WTC11 (cell line): ENCODE measurements at regions not wholly inside any gene's neighbourhood (a gene's known extent, or its start where the extent isn't known, plus 50 kb on each side); places are given as distances from the start of the nearest gene placed in this dataset.

Source experiments
- ATAC-seq: fragments of 200-7000 bp; cut with Tn5 transposase; 2 replicates; pipeline ENCODE4 v1.10.0; 2021; ENCODE audit warnings: mild to moderate bottlenecking, moderate library complexity
- CTCF ChIA-PET: fragments of 300-600 bp; sonication (Branson Sonifier 250); formaldehyde crosslinking; loops from one replicate; lab custom pipeline; 2021; ENCODE audit warnings: antibody characterized with exemption; lab: Charles Lee
- POLR2A ChIA-PET: fragments of 350-600 bp; sonication (Branson Sonifier 250); formaldehyde crosslinking; loops from one replicate; lab custom pipeline; 2021; ENCODE audit warnings: antibody characterized with exemption; lab: Charles Lee
- DNase-seq: peaks from one replicate; pipeline ENCODE4 v3.0.0; 2021; ENCODE audit warnings: low spot score
- H3K27ac Mint-ChIP-seq: 2 replicates; pipeline ENCODE4 v1.8.0; 2021; ENCODE audit warnings: mixed read lengths
- H3K27me3 Mint-ChIP-seq: 2 replicates; pipeline ENCODE4 v1.8.0; 2021; ENCODE audit warnings: low read depth, mild to moderate bottlenecking, moderate library complexity, mixed read lengths
- H3K36me3 Mint-ChIP-seq: 2 replicates; pipeline ENCODE4 v1.8.0; 2021; ENCODE audit warnings: mixed read lengths
- H3K4me1 Mint-ChIP-seq: 2 replicates; pipeline ENCODE4 v1.8.0; 2022; ENCODE audit warnings: mixed read lengths
- H3K4me3 Mint-ChIP-seq: 2 replicates; pipeline ENCODE4 v1.8.0; 2021; ENCODE audit warnings: mild to moderate bottlenecking, moderate library complexity, mixed read lengths
- H3K9me3 Mint-ChIP-seq: 2 replicates; pipeline ENCODE4 v1.8.0; 2021; ENCODE audit warnings: mixed read lengths
- CREB1 ChIP-seq: sonication (generic); formaldehyde crosslinking; IDR thresholded peaks from 2 replicates; pipeline ENCODE4 v1.8.0; 2023; ENCODE audit warnings: mild to moderate bottlenecking, missing genetic modification reagents
- FOXP1 ChIP-seq: sonication (generic); formaldehyde crosslinking; IDR thresholded peaks from 2 replicates; pipeline ENCODE4 v1.8.0; 2022; ENCODE audit warnings: missing genetic modification reagents, mild to moderate bottlenecking, moderate library complexity, borderline replicate concordance
- FOXP4 ChIP-seq: sonication (generic); formaldehyde crosslinking; IDR thresholded peaks from 2 replicates; pipeline ENCODE4 v1.8.0; 2022; ENCODE audit warnings: mild to moderate bottlenecking, missing genetic modification reagents
- GTF2I ChIP-seq: fragments of 250-450 bp; sonication (Bioruptor Pico); conservative IDR thresholded peaks from 2 replicates; pipeline ENCODE4 v1.4.0; 2021; ENCODE audit warnings: mild to moderate bottlenecking
- JAZF1 ChIP-seq: fragments of 250-450 bp; sonication (Bioruptor Pico); IDR thresholded peaks from 2 replicates; pipeline ENCODE4 v1.9.0; 2021; ENCODE audit warnings: moderate library complexity, mild to moderate bottlenecking, inconsistent platforms
- NR2C2 ChIP-seq: sonication (generic); formaldehyde crosslinking; IDR thresholded peaks from 2 replicates; pipeline ENCODE4 v1.8.0; 2022; ENCODE audit warnings: mild to moderate bottlenecking, missing genetic modification reagents
- PRRX2 ChIP-seq: fragments of 250-450 bp; sonication (Bioruptor Pico); IDR thresholded peaks from 2 replicates; pipeline ENCODE4 v1.8.0; 2021; ENCODE audit warnings: mild to moderate bottlenecking
- SOX15 ChIP-seq: fragments of 250-450 bp; sonication (Bioruptor Pico); IDR thresholded peaks from 2 replicates; pipeline ENCODE4 v1.9.0; 2021; ENCODE audit warnings: mild to moderate bottlenecking
- TEAD1 ChIP-seq: sonication (generic); formaldehyde crosslinking; IDR thresholded peaks from 2 replicates; pipeline ENCODE4 v1.8.0; 2022; ENCODE audit warnings: mild to moderate bottlenecking, missing genetic modification reagents
- ZNF219 ChIP-seq: sonication (generic); formaldehyde crosslinking; IDR thresholded peaks from 2 replicates; pipeline ENCODE4 v1.8.0; 2023; ENCODE audit warnings: missing genetic modification reagents, mild to moderate bottlenecking, borderline replicate concordance
- ZNF232 ChIP-seq: sonication (generic); formaldehyde crosslinking; IDR thresholded peaks from 2 replicates; pipeline ENCODE4 v1.8.0; 2022; ENCODE audit warnings: mild to moderate bottlenecking, missing genetic modification reagents
- ZNF263 ChIP-seq: sonication (generic); formaldehyde crosslinking; IDR thresholded peaks from 2 replicates; pipeline ENCODE4 v1.8.1; 2022; ENCODE audit warnings: low read depth, mild to moderate bottlenecking, moderate library complexity, missing genetic modification reagents
- TF ChIP-seq, protein P1 (sequence below): sonication (generic); formaldehyde crosslinking; IDR thresholded peaks from 2 replicates; pipeline ENCODE4 v1.8.0; 2022; ENCODE audit warnings: mild to moderate bottlenecking, missing genetic modification reagents
- TF ChIP-seq, protein P2 (sequence below): sonication (generic); formaldehyde crosslinking; IDR thresholded peaks from 2 replicates; pipeline ENCODE4 v1.8.1; 2022; ENCODE audit warnings: low read depth, mild to moderate bottlenecking, moderate library complexity, missing genetic modification reagents, borderline replicate concordance
- TF ChIP-seq, protein P3 (sequence below): fragments of 250-450 bp; sonication (Bioruptor Pico); IDR thresholded peaks from 2 replicates; pipeline ENCODE4 v1.8.0; 2021; ENCODE audit warnings: mild to moderate bottlenecking
- TF ChIP-seq, protein P4 (sequence below): sonication (generic); formaldehyde crosslinking; IDR thresholded peaks from 2 replicates; pipeline ENCODE4 v1.8.0; 2022; ENCODE audit warnings: missing genetic modification reagents
- TF ChIP-seq, protein P5 (sequence below): fragments of 250-450 bp; sonication (Bioruptor Pico); IDR thresholded peaks from 2 replicates; pipeline ENCODE4 v1.9.0; 2021; ENCODE audit warnings: moderate library complexity, mild to moderate bottlenecking, inconsistent platforms, borderline replicate concordance

GRCh38 chr6:54786154-54786553 lies 60.4 kb upstream of the FAM83B start (continued):
- TF ChIP-seq, protein P1, sequence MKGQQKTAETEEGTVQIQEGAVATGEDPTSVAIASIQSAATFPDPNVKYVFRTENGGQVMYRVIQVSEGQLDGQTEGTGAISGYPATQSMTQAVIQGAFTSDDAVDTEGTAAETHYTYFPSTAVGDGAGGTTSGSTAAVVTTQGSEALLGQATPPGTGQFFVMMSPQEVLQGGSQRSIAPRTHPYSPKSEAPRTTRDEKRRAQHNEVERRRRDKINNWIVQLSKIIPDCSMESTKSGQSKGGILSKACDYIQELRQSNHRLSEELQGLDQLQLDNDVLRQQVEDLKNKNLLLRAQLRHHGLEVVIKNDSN (CRISPR knock-in tag): no peak
- TF ChIP-seq, protein P2, sequence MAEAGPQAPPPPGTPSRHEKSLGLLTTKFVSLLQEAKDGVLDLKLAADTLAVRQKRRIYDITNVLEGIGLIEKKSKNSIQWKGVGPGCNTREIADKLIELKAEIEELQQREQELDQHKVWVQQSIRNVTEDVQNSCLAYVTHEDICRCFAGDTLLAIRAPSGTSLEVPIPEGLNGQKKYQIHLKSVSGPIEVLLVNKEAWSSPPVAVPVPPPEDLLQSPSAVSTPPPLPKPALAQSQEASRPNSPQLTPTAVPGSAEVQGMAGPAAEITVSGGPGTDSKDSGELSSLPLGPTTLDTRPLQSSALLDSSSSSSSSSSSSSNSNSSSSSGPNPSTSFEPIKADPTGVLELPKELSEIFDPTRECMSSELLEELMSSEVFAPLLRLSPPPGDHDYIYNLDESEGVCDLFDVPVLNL (CRISPR knock-in tag): no peak
- TF ChIP-seq, protein P3, sequence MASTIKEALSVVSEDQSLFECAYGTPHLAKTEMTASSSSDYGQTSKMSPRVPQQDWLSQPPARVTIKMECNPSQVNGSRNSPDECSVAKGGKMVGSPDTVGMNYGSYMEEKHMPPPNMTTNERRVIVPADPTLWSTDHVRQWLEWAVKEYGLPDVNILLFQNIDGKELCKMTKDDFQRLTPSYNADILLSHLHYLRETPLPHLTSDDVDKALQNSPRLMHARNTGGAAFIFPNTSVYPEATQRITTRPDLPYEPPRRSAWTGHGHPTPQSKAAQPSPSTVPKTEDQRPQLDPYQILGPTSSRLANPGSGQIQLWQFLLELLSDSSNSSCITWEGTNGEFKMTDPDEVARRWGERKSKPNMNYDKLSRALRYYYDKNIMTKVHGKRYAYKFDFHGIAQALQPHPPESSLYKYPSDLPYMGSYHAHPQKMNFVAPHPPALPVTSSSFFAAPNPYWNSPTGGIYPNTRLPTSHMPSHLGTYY (CRISPR knock-in tag): no peak
- TF ChIP-seq, protein P4, sequence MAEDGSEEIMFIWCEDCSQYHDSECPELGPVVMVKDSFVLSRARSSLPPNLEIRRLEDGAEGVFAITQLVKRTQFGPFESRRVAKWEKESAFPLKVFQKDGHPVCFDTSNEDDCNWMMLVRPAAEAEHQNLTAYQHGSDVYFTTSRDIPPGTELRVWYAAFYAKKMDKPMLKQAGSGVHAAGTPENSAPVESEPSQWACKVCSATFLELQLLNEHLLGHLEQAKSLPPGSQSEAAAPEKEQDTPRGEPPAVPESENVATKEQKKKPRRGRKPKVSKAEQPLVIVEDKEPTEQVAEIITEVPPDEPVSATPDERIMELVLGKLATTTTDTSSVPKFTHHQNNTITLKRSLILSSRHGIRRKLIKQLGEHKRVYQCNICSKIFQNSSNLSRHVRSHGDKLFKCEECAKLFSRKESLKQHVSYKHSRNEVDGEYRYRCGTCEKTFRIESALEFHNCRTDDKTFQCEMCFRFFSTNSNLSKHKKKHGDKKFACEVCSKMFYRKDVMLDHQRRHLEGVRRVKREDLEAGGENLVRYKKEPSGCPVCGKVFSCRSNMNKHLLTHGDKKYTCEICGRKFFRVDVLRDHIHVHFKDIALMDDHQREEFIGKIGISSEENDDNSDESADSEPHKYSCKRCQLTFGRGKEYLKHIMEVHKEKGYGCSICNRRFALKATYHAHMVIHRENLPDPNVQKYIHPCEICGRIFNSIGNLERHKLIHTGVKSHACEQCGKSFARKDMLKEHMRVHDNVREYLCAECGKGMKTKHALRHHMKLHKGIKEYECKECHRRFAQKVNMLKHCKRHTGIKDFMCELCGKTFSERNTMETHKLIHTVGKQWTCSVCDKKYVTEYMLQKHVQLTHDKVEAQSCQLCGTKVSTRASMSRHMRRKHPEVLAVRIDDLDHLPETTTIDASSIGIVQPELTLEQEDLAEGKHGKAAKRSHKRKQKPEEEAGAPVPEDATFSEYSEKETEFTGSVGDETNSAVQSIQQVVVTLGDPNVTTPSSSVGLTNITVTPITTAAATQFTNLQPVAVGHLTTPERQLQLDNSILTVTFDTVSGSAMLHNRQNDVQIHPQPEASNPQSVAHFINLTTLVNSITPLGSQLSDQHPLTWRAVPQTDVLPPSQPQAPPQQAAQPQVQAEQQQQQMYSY (CRISPR knock-in tag): no peak
- no peak for TF ChIP-seq JAZF1 (CRISPR knock-in tag)

- Mint-ChIP-seq H3K9me3 (peaks cover 10% of the 10 kb centered on the region), H3K4me1 (peaks cover 9% of the 10 kb centered on the region), H3K27me3 (no peaks in the 10 kb centered on the region), H3K4me3 (no peak overlapping the region), H3K36me3 (no peaks in the 10 kb centered on the region), H3K27ac (no peak overlapping the region)
- DNase-seq: no peak
- ChIA-PET CTCF (interaction anchor here (0.6 kb wide), 1 partner anchor 16 kb away, joined by 7 read pairs; no protein-coding TSS in a partner anchor), POLR2A (no interaction called here)
- TF ChIP-seq FOXP4 (CRISPR knock-in tag) (no peak), ZNF232 (CRISPR knock-in tag) (no peak), FOXP1 (CRISPR knock-in tag) (no peak), PRRX2 (CRISPR knock-in tag) (no peak), SOX15 (CRISPR knock-in tag) (no peak), CREB1 (CRISPR knock-in tag) (no peak), GTF2I (CRISPR knock-in tag) (no peak), ZNF219 (CRISPR knock-in tag) (no peak), NR2C2 (CRISPR knock-in tag) (no peak), TEAD1 (CRISPR knock-in tag) (no peak), ZNF263 (CRISPR knock-in tag) (no peak)
- TF ChIP-seq, protein P5, sequence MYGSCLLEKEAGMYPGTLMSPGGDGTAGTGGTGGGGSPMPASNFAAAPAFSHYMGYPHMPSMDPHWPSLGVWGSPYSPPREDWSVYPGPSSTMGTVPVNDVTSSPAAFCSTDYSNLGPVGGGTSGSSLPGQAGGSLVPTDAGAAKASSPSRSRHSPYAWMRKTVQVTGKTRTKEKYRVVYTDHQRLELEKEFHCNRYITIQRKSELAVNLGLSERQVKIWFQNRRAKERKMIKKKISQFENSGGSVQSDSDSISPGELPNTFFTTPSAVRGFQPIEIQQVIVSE (CRISPR knock-in tag): no peak
- TF ChIP-seq, protein P4 (CRISPR knock-in tag): no peak
- no peak for ATAC-seq
Observed at GRCh38 chr6:54787825-54788224, 58.7 kb upstream of the FAM83B start.
